Psoas muscle (tissue), 7 donors: ENCODE measurements at regions not wholly inside any gene's neighbourhood (a gene's known extent, or its start where the extent isn't known, plus 50 kb on each side); places are given as distances from the start of the nearest gene placed in this dataset.

Experiments used
- ATAC-seq, 4 donors: fragments of 200-7000 bp; cut with Tn5 transposase; one replicate each; pipeline ENCODE4 v1.9.1; 2020; ENCODE audit warnings: moderate library complexity in 3 of 4, mild to moderate bottlenecking in 2 of 4
- DNase-seq, 2 donors: peaks; one replicate each; pipeline ENCODE4 v3.0.0-alpha.2; 2020
- H3K27ac ChIP-seq: fragments of 200-600 bp; one replicate; pipeline ENCODE4 v1.8.0; 2022
- H3K27me3 ChIP-seq, 3 donors: fragments of 200-600 bp in 1 of 3; one replicate each; pipeline versions ENCODE4 v1.6.1 to v1.8.0; 2013 to 2022; ENCODE audit warnings: low read length in 2 of 3, mild to moderate bottlenecking in 2 of 3, moderate library complexity in 1 of 3; ENCODE audit not compliant: insufficient read depth in 3 of 3
- H3K36me3 ChIP-seq, 2 donors: fragments of 200-600 bp in 1 of 2; one replicate each; pipeline versions ENCODE4 v1.6.1 to v1.8.0; 2013 to 2022; ENCODE audit warnings: low read depth in 1 of 2, mild to moderate bottlenecking in 1 of 2, moderate library complexity in 1 of 2; ENCODE audit not compliant: insufficient read depth in 1 of 2
- H3K4me1 ChIP-seq: fragments of 200-600 bp; one replicate; pipeline ENCODE4 v1.8.0; 2022
- H3K4me3 ChIP-seq: fragments of 200-600 bp; one replicate; pipeline ENCODE4 v1.8.0; 2022; ENCODE audit warnings: mild to moderate bottlenecking
- H3K9me3 ChIP-seq: fragments of 200-600 bp; one replicate; pipeline ENCODE4 v1.8.0; 2022
- CTCF ChIP-seq: fragments of 200-600 bp; IDR thresholded peaks from one replicate; pipeline ENCODE4 v1.8.0; 2022; ENCODE audit warnings: antibody characterized with exemption
- WGBS, 3 donors: extraction: QIAGEN DNeasy Blood & Tissue Kit; methylation state at CpG; one replicate each; pipeline versions ENCODE4 v1.1.6 to v1.1.7; 2013; 5-methylcytosine and 5-hydroxymethylcytosine counted together
- intact Hi-C, 2 donors: fragments of 100-400 bp; cut with DNase I; formaldehyde crosslinking; loops; one replicate each; pipeline versions ENCODE4 v1.11.0 to v1.14.2; 2022
- donor health status: healthy with polysubstance abuse.
- donor health status: DM: no; HTN: no; CAD: no; lungs with moderate emphysema.
- donor health status: Bipolar disorder and iron deficiency.
- donor health status: healthy.
- donor health status: DM: yes; HTN: yes; CAD: no.
- donor health status: DM: no; HTN: no; CAD: no.
- donor health status: DM: yes; HTN: yes; CAD: no.

GRCh38 chr20:20856956-20857355 lies 144.5 kb upstream of the RALGAPA2 start:
- no peaks in the 10 kb centered on the region for H3K27me3 ChIP-seq
- no peak overlapping the region for H3K4me3 ChIP-seq
- WGBS, 3 donors = 59 to 69% (median 60%) methylated on average over 2 of the region's 2 CpGs
- H3K36me3 ChIP-seq = no peaks in the 10 kb centered on the region
- intact Hi-C loops = no loop called here
- no peaks in the 10 kb centered on the region for H3K4me1 ChIP-seq
- TF ChIP-seq CTCF = no peak
- H3K27ac ChIP-seq = no peak overlapping the region
- no peak for DNase-seq
- no peaks in the 10 kb centered on the region for H3K9me3 ChIP-seq
- no peak for ATAC-seq

GRCh38 chr20:20856306-20856705 lies 143.9 kb upstream of the RALGAPA2 start:
- TF ChIP-seq CTCF = no peak
- Histone ChIP-seq H3K27me3 (no peaks in the 10 kb centered on the region), H3K4me3 (no peak overlapping the region), H3K36me3 (no peaks in the 10 kb centered on the region), H3K9me3 (no peaks in the 10 kb centered on the region), H3K4me1 (no peaks in the 10 kb centered on the region), H3K27ac (no peak overlapping the region)
- WGBS, 3 donors = 70 to 79% (median 74%) methylated on average over 7 of the region's 7 CpGs
- DNase-seq (no peak), ATAC-seq (no peak)
- intact Hi-C loops = no loop called here

- no peaks in the 10 kb centered on the region for H3K9me3 ChIP-seq
- no peaks in the 10 kb centered on the region for H3K27me3 ChIP-seq
- intact Hi-C loops = no loop called here
- no peaks in the 10 kb centered on the region for H3K36me3 ChIP-seq
- no peak for TF ChIP-seq CTCF
- DNase-seq = no peak
- H3K27ac ChIP-seq = no peak overlapping the region
- ATAC-seq = no peak
- no peaks in the 10 kb centered on the region for H3K4me1 ChIP-seq
- WGBS, 3 donors = 59 to 74% (median 61%) methylated on average over 1 of the region's 1 CpG
- no peak overlapping the region for H3K4me3 ChIP-seq
These were observed 138.9 kb upstream of the RALGAPA2 start for GRCh38 chr20:20851385-20851784.

GRCh38 chr20:20850407-20850806 lies 138.0 kb upstream of the RALGAPA2 start:
- intact Hi-C loops = no loop called here
- no peaks in the 10 kb centered on the region for H3K36me3 ChIP-seq
- no peak overlapping the region for H3K27ac ChIP-seq
- DNase-seq (no peak), ATAC-seq (no peak)
- no peaks in the 10 kb centered on the region for H3K27me3 ChIP-seq
- no peak overlapping the region for H3K4me3 ChIP-seq
- no peaks in the 10 kb centered on the region for H3K4me1 ChIP-seq
- WGBS, 3 donors = 96 to 98% (median 97%) methylated on average over 2 of the region's 2 CpGs
- H3K9me3 ChIP-seq = no peaks in the 10 kb centered on the region
- no peak for TF ChIP-seq CTCF

- ATAC-seq = no peak
- intact Hi-C loops = no loop called here
- no peaks in the 10 kb centered on the region for H3K9me3 ChIP-seq
- H3K4me1 ChIP-seq = no peaks in the 10 kb centered on the region
- TF ChIP-seq CTCF = no peak
- H3K27ac ChIP-seq = no peak overlapping the region
- no peak for DNase-seq
- 59 to 72% (median 67%) methylated on average over 9 of the region's 9 CpGs for WGBS, 3 donors
- no peaks in the 10 kb centered on the region for H3K36me3 ChIP-seq
- no peaks in the 10 kb centered on the region for H3K27me3 ChIP-seq
- H3K4me3 ChIP-seq = no peak overlapping the region
These were observed 136.7 kb upstream of the RALGAPA2 start for GRCh38 chr20:20849161-20849560.
